SH-SY5Y (cell line): ENCODE measurements at regions not wholly inside any gene's neighbourhood (a gene's known extent, or its start where the extent isn't known, plus 50 kb on each side); places are given as distances from the start of the nearest gene placed in this dataset.

Source experiments
- GATA2 ChIP-seq: IDR thresholded peaks from 2 replicates; pipeline ENCODE4 v1.6.1; 2011; ENCODE audit warnings: mild to moderate bottlenecking, low read depth, low read length
- GATA3 ChIP-seq: IDR thresholded peaks from 2 replicates; pipeline ENCODE4 v1.6.1; 2011; ENCODE audit warnings: low read depth, mild to moderate bottlenecking, low read length, moderate library complexity

GRCh38 chr16:8138666-8139065, 451.6 kb downstream of the TMEM114 start:
- TF ChIP-seq GATA3: no peak
- TF ChIP-seq GATA2: no peak

- TF ChIP-seq GATA2 (no peak), GATA3 (no peak)
These were observed 452.7 kb downstream of the TMEM114 start for GRCh38 chr16:8137606-8138005.

DNA sequence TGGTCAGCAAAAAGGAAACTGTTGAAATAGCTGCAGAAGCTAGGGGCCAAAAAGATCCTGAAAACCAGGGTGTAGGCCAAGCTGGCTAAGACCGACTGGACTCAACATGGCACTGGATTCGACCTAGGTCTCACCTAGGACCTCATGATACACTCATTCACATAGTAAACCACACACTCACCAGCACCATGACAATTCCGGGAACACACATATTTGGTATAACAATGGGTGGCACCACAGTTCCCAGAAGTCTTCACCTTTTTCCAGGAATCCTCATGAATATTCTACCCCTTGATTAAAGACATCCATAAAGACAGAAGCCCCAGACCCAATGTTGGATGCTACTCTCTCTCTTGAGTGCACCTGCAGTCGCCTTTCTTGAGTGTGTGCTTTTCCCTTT, 460.1 kb downstream of the TMEM114 start:
- TF ChIP-seq GATA2 (no peak), GATA3 (no peak)

GRCh38 chr16:8127070-8127469, 463.2 kb downstream of the TMEM114 start:
- TF ChIP-seq GATA3 (no peak), GATA2 (no peak)

DNA sequence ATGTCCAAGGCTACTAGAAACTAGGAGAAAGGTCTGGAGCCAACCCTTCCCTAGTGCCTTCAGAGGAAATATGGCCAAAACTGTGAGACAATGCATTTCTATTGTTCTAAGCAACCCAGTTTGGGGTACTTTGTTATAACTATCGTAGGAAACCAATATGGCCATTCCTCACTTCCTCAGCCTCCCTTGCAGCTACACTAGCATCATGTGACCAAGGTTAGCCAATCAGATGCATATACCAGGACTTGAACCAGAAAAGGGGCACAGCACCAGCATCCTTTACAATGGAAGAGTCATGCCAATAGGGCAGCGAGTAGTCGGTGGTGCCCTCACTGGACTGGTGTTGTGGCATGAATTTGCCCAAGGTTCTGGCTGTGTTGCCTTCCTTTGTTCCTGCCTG, 464.0 kb downstream of the TMEM114 start:
- TF ChIP-seq GATA2: no peak
- TF ChIP-seq GATA3: no peak

DNA sequence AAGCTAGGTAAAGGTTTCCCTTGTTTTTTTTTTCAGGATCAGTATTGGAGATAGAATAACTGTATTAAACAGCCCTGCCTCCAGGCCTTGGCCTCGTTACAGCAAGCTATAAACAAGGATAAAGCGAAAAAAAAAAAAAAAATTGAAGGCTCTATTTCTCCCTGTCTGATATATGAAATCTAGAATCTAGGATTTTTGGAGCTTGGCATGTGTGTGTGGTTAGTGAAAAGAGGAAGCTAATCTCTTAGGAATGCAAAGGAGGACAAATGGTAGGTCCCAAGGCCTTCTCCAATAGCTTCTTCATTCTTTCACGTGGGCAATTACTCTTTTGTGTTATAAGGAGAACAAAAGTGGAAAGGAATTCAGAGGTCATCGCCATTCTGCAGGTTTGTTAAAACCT, 470.3 kb downstream of the TMEM114 start:
- TF ChIP-seq GATA3 (no peak), GATA2 (no peak)

DNA sequence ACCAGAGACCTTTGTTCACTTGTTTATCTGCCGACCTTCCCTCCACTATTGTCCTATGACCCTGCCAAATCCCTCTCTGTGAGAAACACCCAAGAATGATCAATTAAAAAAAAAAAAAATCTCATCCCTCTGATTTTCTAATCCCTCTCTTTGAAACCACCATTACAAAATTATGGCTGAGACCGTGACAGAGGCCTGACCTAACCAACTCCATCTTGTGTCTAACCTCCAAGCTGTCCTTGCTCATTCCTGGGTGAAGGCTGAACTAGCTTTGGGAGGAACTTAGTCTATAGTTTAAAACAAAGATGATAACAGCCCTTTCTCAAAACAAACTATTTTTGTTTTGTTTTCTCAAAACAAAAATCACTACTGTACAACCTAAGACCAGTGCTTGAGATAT, 474.5 kb downstream of the TMEM114 start:
- TF ChIP-seq GATA2 (no peak), GATA3 (no peak)

GRCh38 chr16:8113843-8114242, 476.5 kb downstream of the TMEM114 start:
- TF ChIP-seq GATA2 (no peak), GATA3 (no peak)

DNA sequence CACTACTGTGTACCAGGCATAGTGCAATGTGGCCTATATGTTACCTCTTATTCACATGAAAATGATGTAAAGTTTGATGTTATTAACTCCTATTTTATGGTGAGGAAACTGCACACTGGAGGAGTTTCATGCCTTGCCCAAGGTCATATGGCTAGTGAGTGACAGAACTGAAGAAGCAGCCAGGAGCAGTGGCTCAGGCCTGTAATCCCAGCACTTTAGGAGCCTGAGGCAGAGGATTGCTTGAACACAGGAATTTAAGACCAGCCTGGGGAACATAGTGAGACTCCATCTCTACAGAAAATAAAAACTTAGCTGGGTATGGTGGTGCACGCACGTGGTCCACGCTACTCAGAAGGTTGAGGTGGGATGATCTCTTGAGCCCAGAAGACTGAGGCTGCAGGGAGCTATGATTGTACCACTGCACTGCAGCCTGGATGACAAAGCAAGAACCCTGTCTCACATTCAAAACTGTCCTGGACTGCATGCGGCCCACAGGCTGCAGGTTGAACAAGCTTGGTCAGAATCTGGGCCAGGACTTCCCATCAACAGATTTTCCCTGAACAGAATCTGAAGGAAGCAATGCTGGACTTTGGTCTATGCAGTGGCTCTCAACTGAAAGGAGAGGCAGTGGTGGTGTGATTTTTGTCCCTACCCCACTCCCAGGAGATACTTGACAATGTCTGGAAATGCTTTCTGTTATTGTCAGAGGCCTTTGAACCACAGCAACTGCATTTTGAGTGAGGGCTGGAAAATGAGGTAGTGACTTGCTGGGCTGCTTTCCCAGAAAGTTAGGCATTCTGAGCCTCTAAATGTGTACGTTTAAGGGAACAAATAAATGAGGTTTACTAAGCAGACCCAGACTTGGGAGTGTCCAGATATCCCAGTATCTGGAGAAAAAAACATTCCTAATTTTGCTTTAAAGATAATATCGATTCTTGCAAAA, 479.5 kb downstream of the TMEM114 start:
- TF ChIP-seq GATA3: no peak
- no peak for TF ChIP-seq GATA2

DNA sequence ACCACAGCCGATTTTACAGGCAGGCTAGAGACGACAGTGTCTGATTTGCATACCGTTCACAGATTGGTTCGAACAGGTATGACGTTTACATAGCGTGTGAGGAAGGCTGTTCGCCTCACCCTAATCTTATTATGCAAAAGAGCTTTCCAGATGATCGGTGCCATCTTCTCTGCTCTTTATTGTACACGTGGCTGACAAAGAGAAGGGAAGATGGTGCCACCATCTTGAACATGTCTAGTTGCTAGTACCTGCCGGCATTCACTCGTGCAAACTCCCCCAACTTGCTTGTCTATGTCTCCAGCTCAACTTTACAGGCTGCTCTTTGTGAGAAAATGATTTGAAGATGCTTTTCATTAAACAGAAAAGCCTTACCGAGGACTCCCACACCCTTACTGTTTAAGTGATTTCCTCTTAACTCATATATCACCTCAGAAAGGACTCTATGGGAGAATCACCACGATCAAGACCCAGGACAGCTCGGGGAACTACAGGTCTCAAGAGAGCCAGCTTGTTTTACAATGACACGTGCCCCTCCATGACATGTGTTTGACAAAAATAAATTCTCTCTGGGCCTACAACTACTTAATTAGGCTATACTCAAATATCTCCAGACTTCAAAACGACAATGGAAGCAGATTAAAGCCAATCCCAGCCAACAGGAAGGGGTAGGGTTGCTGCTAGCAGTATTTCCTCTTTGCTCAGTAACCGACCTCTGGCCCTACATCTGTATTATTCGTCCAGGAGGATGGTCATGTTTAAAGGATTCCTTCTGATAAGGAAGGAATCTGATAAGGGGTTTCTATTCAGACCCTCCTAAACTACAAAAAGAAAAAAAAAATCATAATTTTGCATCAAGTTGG, 480.6 kb downstream of the TMEM114 start:
- TF ChIP-seq GATA3 (no peak), GATA2 (no peak)

GRCh38 chr16:8108991-8109509, 481.3 kb downstream of the TMEM114 start:
- no peak for TF ChIP-seq GATA2
- TF ChIP-seq GATA3: no peak

GRCh38 chr16:8107296-8107695, 483.0 kb downstream of the TMEM114 start:
- no peak for TF ChIP-seq GATA2
- no peak for TF ChIP-seq GATA3

GRCh38 chr16:8103649-8104289, 486.5 kb downstream of the TMEM114 start:
- TF ChIP-seq GATA3 (no peak), GATA2 (no peak)

GRCh38 chr16:8099586-8099985, 490.7 kb downstream of the TMEM114 start:
- TF ChIP-seq GATA2 (no peak), GATA3 (no peak)
